Hepatocyte (in vitro differentiated cells): ENCODE measurements at regions not wholly inside any gene's neighbourhood (a gene's known extent, or its start where the extent isn't known, plus 50 kb on each side); places are given as distances from the start of the nearest gene placed in this dataset.
"Not testable (repeated sequence)": the region's sequence is repeated elsewhere in the genome, so short reads cannot be mapped to it uniquely, and the experiment has no call there.

Source experiments
- CTCF ChIP-seq: fragments of 200-600 bp; sonication (generic); IDR thresholded peaks from 2 replicates; pipeline ENCODE4 v1.5.1; 2016; ENCODE audit warnings: antibody characterized with exemption, mild to moderate bottlenecking; ENCODE audit not compliant: poor library complexity
- EZH2 ChIP-seq: fragments of 200-600 bp; sonication (generic); IDR thresholded peaks from 2 replicates; pipeline ENCODE4 v1.6.1; 2016; ENCODE audit warnings: antibody characterized with exemption, mild to moderate bottlenecking, borderline replicate concordance

GRCh38 chr7:65105650-65106203 lies 99.2 kb upstream of the ERV3-1 start:
- not testable (repeated sequence) for TF ChIP-seq CTCF, EZH2
